ENCODE measurements at regions not wholly inside any gene's neighbourhood (a gene's known extent, or its start where the extent isn't known, plus 50 kb on each side); places are given as distances from the start of the nearest gene placed in this dataset.

DNA sequence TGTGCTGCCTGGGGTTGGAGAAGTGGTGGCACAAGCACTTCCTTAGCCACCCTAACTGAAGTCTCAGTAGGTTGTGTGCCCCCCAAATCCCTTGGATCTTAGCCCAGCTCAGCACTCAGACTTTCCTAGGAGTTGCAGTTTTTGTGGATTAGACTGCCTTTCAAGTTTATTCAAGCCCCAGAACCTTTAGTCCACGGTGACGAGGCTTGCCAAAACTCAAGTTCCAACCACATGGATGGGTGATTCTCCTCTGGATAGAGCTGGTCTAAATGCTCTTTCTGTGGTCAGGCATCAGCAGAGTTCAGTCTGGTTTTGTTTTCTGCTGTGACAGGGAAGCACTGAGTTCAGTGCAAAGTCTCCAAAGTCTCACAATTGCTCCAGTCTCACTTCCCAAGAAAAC, 2858.7 kb downstream of the PCDH9 start:
- DNase-seq (ENCODE audit: extremely low read depth, low read depth): no peak
- TF ChIP-seq, protein P1, sequence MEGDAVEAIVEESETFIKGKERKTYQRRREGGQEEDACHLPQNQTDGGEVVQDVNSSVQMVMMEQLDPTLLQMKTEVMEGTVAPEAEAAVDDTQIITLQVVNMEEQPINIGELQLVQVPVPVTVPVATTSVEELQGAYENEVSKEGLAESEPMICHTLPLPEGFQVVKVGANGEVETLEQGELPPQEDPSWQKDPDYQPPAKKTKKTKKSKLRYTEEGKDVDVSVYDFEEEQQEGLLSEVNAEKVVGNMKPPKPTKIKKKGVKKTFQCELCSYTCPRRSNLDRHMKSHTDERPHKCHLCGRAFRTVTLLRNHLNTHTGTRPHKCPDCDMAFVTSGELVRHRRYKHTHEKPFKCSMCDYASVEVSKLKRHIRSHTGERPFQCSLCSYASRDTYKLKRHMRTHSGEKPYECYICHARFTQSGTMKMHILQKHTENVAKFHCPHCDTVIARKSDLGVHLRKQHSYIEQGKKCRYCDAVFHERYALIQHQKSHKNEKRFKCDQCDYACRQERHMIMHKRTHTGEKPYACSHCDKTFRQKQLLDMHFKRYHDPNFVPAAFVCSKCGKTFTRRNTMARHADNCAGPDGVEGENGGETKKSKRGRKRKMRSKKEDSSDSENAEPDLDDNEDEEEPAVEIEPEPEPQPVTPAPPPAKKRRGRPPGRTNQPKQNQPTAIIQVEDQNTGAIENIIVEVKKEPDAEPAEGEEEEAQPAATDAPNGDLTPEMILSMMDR (IDR thresholded peaks at IDR 0.05; ENCODE audit: low read depth, low read length): no peak

DNA sequence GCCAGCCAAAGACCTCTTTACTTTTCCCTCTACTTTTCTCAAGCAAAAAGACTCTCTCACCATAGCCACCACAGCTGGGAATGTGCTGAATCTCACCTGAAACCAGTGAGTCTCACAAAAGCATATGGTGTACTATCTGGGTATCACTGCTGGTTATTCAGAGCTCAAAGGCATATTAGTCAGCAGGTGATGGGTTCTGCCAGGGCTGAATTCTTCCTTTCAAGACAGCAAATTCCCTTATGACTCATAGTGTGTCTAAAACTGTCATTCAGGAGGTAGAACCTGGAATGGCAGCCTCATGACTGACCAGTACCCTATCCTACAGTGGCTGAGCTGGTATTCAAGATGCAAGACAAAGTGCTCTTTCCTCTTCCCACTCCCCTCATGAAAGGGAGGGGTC, 2859.1 kb downstream of the PCDH9 start:
- no peak for DNase-seq (ENCODE audit: extremely low read depth, low read depth)
- TF ChIP-seq, protein P1 (IDR thresholded peaks at IDR 0.05; ENCODE audit: low read depth, low read length): no peak

DNA sequence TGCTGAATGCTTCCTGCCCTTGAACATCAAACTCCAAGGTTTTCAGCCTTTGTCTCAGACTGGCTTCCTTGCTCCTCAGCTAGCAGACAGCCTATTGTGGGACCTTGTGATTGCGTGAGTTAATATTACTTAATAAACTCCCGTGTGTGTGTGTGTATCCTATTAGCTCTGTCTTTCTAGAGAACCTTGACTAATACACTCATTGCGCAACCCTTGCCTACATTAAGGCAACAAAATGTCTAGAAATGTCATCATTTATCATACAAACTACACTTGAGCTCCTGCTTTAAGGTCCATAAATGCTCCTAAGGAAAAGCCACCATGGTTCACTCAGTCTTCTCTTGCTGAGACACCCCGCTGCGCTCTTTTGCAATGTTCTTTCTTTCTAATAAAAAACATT, 2861.0 kb downstream of the PCDH9 start:
- DNase-seq (ENCODE audit: extremely low read depth, low read depth): no peak
- TF ChIP-seq, protein P1 (IDR thresholded peaks at IDR 0.05; ENCODE audit: low read depth, low read length): no peak

DNA sequence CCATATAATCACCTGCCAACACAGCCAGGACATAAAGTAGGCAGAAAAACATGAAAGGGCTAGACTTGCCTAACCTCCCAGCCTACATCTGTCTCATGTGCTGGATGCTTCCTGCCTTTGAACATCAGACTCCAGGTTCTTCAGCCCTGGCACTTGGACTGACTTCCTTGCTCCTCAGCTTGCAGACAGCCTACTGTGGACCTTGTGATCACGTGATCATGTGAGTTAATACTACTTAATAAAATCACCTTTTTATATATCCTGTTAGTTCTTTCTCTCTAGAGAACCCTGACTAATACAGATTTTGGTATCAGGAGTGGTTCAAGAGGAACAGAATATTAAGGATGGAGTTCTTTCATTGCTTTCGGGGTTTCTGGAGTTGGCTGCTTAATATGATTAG, 2867.6 kb downstream of the PCDH9 start:
- no peak for DNase-seq (ENCODE audit: extremely low read depth, low read depth)
- TF ChIP-seq, protein P1 (IDR thresholded peaks at IDR 0.05; ENCODE audit: low read depth, low read length): no peak

DNA sequence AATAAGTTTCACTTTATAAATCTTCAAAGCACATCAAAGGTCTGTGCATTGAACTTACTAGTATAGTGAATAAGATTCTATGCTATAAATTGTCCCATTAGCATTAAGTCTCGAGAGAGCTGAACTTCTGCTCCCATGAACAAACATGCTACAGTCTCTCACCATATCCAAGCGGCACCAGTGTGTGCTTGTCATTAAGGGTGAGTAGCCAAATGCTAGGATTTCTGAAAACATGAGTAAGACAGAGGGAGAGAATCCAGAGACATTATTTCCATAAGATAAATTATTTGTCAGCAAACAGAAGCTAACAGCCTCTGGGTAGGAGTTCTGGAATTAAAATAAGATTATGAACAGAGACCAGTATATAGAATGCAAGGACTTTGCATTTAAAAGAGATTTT, 2882.5 kb downstream of the PCDH9 start:
- TF ChIP-seq, protein P1 (IDR thresholded peaks at IDR 0.05; ENCODE audit: low read depth, low read length): no peak
- no peak for DNase-seq (ENCODE audit: extremely low read depth, low read depth)

DNA sequence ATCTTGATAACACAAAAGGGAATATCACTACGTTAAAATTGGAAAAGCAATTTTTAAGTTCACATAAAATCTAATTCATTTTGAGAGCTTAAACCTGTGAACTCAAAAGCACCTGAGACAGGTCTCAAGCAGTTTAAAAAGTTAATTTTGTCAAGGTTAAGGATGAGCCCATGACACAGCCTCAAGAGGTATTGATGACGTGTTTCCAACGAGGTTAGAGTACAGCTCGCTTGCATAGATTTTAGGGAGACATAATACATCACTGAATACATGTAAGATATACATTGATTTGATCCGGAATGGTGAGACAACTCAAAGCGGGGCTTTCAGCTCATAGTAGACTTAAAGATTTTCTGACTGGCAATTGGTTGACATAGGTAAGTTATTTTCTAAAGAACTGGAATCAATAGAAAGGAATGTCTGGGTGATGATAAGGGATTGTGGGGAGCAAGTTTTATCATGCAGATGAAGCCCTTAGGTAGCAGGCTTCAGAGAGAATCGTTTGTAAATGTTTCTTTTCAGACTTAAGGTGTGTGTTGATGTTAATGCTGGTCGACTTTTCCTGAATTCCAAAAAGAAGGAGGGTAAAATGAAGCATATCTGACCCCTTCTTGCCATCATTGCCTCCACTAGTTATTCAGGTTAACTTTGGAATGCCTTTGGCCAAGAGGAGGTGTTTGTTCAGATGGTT, 2890.6 kb downstream of the PCDH9 start:
- TF ChIP-seq, protein P1 (IDR thresholded peaks at IDR 0.05; ENCODE audit: low read depth, low read length): no peak
- DNase-seq (ENCODE audit: extremely low read depth, low read depth): no peak

DNA sequence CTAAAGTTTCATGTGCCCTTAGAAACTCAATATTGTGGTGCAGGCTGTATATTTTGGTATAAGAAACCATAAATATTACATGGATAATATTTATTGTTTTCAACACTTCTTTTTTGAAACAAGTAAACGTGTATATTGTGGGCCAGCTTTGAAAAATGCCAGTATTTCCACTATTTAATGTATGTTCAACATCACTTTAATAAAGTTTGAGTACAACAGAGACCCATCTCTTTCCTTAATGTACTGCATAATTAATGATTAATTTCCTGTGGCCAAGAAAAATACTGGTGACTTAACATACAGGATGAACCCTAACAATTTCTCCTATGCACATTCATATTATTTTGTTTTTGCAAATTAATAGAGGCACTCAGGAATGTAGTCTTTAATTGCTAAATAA, 2891.5 kb downstream of the PCDH9 start:
- no peak for DNase-seq (ENCODE audit: extremely low read depth, low read depth)
- TF ChIP-seq, protein P1 (IDR thresholded peaks at IDR 0.05; ENCODE audit: low read depth, low read length): no peak

All from AG09319 (cell line).